GM21576 (cell line): ENCODE measurements at regions not wholly inside any gene's neighbourhood (a gene's known extent, or its start where the extent isn't known, plus 50 kb on each side); places are given as distances from the start of the nearest gene placed in this dataset.

Experiments used
- ATAC-seq: cut with Tn5 transposase; IDR thresholded peaks from one replicate; pipeline ENCODE4 v1.9.1; 2021; ENCODE audit warnings: mild to moderate bottlenecking, moderate library complexity; ENCODE audit not compliant: unreplicated experiment

- ATAC-seq, result no peak
Measured at GRCh38 chrX:137483554-137483953, 82.4 kb upstream of the ZIC3 start.

GRCh38 chrX:137482136-137482535 lies 83.8 kb upstream of the ZIC3 start:
- no peak for ATAC-seq

DNA sequence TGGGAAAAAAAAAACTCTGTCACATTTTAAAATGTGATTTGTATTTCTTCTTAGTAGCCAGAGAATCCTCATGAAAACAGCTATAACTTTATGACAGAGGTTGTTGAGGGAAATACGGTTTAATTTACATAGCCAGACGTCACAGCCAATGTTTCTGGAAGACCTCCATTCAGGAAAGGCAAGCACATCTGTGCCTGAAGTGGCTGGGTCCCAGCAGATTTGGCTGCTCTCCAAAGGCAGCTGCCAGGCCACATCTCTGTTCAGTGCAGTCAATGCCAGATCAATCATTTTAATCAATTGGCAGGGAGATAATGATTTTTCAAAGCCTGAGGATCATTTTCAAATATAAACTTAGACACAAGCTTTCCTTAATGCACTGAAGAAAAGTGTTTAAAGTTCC lies 86.5 kb upstream of the ZIC3 start:
- ATAC-seq, result no peak

DNA sequence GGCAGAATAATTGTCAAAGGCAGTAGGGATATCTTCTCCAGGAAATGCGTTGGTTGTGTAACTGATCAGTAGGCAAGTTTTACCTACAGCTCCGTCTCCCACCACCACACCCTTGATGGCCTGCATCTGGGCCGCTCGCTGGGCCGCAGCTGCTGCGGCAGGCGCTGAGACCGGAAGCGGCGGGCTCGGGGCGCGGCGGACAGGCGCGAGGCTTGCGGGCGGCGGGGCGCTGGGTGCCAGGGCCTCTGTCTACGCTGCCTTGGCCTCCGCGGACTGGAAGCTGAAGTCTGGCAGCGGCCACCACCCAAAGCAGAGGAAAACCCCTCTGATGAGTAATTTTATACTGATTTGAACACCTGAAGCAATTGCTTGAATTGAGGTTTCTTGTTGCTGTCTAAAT lies 124.2 kb upstream of the ZIC3 start:
- no peak for ATAC-seq

- no peak for ATAC-seq
Measured at GRCh38 chrX:137432609-137433008, 133.3 kb upstream of the ZIC3 start.

DNA sequence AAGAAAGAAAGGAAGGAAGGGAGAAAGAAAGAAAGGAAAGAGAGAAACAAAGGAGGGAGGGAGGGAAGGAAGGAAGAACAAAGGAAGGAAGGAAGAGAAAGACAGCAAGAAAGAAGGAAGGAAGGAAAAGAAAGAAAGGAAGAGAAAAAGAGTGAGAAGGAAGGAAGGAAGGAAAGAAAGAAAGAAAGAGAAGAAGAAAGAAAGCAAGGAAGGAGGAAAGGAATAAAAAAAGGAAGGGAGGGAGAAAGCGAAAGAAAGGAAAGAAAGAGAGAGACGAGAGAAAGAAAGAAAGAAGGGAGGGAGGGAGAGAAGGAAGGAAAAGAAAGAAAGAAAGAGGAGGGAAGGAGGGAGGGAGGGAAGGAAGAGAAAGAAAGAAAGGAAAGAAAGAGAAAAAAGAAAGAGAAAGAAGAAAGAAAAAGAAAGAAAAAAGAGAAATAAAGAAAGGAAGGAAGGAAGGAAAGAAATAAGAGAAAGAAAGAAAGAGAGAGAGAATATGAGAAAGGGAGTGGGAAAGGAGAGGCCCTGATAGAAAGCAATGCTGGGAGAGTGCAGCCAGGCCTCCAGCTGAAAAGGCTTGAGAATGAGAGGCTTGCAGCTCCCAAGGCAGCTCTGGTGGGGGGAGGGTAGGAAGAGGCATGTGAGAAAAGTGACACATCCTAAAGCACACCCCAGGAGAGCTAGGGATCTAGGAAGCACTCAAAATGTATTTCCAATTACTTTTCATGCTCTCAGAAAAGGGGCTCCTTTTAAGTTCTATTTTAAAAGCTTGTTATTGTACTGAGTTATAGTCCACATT lies 134.0 kb upstream of the ZIC3 start:
- ATAC-seq, result no peak

DNA sequence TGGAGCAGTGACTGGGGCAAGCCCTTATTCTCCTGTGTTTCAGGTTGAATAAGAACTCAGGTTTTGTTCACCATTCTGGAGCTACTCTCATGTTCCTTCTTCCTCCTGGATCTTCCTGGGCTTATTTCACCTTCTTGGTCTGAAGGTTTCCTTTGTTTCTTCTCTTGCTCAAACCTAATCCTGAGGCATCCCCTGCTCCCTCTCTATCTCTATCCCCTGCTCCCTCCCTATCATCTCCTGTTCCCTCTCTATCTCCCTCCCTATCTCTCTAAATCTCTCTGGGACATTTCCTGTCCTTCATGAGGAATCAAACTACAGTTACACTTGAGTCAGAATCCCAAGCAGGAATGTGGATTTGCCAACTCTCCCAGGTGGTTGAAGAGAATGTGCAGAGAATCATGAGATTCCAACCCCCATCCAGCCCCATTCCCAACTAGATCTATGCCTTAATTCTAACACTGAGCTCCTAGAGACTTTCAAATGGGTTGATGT lies 134.9 kb upstream of the ZIC3 start:
- ATAC-seq, result no peak

DNA sequence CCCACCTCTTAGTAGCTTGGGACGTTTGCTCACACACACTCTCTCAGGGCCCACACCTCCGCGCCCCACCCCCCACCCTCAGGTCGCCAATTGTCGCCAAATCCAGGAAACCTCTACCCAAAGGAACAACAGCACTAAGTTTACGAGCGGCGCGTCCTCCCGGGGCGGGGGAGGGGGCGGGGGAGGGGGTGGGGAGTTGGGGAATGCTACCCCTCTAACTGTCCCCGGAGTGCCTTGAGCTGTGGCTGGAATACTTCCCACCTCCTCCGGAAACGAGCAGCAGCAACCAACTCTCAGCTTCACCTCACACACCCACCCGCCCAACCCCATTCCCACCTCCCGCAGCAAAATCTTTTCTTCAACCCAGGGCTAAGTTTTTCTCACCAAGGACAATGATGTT lies 135.6 kb upstream of the ZIC3 start:
- no peak for ATAC-seq

GRCh38 chrX:137428766-137429591 lies 136.9 kb upstream of the ZIC3 start:
- ATAC-seq, result no peak

- no peak for ATAC-seq
Measured at GRCh38 chrX:137428221-137428661, 137.7 kb upstream of the ZIC3 start.

GRCh38 chrX:137427816-137428215 lies 138.1 kb upstream of the ZIC3 start:
- no peak for ATAC-seq

GRCh38 chrX:137427426-137427778 lies 138.5 kb upstream of the ZIC3 start:
- no peak for ATAC-seq

DNA sequence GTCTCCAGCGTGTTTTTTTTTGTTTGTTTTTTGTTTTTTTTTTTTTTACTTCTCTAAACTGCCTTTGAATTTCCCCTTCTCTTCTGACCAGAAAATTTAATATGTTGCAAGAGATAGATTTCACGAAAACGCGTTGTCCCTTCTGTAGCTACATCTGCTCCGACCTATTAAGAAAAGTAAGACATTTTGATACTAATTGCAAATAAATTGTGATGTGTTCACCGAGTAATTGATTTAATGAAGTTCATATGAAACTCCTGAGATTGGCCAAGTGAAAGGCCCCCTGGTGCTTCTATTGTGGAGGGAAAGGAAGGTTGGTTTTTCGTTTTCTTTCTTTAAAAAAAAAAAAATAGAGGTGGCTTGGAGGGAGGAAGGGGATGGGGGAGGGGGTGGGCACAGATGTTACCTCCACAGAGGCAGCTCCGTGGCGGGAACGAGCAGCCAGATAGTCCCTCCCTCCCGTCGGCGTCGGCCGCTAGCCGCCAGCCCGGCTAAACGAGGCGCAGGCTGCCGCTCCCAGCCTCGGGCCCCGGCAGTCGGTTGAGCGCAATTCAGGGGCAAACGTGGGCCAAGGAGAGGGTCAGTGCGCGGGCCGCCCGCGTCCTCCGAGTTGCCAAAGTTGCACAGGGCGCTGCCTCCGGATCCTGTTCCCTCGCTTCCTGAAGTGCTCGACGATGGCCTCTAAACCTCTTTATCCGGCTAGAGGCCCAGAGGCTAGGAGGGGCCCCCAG lies 139.1 kb upstream of the ZIC3 start:
- ATAC-seq, result no peak

DNA sequence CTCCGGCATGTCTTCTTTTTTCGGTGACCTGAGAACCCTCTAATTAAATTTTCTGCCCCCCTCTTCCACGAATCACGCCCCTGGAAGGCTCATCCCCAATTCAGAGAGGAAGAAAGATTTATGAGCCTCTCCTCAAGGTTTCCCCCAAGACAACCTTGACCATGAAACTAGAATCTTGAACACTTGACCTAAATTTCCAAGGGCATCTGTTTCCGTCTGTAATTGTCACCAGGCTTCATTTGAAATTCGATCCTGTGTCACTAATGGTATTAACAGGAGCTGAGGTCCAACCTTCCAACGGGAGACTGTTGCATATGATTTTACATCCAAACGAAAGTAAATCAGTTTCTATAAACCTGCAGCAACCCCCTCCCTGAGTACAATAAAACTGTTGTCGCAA lies 139.9 kb upstream of the ZIC3 start:
- no peak for ATAC-seq

DNA sequence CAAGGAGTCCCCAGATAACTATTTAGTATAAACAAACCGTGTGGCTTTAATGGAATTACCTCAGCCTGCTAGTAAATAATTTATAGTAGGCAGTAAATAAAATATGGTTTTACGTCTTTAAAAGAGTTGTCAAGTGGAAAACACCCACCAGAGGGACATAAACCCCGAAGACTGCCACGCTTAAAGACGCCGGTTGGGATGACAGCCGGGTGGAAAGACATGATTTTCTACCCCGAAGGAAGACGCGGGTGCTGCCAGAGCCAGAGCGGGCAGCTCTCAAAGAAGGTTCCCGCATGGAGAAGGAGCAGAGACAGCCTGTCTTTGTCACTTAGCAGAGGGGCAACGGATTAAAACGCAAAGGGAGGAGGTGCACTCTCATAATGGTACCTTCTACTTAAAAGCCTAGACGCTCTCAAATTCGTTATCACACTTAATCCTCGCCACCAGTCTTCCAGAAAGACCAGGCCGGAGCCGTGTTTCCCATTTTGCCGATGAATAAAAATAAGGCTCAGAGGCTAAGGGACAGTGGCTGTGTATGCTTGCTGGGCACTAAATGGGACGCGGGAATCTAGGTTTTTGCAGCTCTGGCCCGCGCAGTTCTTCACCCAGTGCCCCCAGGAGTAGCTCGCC lies 140.5 kb upstream of the ZIC3 start:
- no peak for ATAC-seq

GRCh38 chrX:137424679-137425078 lies 141.2 kb upstream of the ZIC3 start:
- no peak for ATAC-seq

DNA sequence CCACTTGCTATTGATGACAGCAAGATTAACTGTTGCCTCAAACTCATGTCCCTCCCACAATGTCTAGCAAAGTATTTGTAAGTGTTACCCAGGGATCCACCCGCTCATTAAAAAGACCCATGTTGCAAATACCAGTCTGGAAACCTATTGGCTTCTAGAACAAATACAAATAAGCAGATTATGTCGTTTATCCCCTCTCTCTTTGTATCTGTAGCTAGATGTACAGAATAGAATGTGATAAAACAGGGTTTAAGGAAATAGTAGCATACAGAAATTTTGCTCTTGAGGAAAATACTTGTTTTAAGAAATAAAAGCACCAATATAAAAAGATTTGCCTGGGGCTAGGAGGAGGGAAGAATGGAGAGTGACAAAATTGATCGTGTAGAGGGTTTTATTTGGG lies 142.7 kb upstream of the ZIC3 start:
- no peak for ATAC-seq

DNA sequence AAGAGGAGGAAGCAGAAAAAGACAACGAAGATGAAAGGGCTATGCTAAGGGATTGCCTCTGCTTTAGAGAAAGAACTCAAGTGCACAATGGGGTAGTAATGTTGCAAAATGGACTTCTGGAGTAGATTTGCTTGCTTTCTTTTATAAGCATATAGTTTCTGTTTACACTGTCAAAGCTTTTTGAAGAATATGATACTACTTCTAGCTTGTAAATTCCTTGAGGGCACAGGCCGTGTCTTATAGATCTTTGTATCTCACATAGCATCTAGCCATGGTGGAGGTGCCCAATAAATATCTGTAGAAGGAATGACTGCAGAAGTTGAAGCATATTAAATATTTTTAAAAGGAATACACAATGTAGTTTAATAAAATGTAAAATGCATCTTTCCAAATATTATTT lies 147.8 kb upstream of the ZIC3 start:
- no peak for ATAC-seq

- no peak for ATAC-seq
Measured at GRCh38 chrX:137413190-137413589, 152.7 kb upstream of the ZIC3 start.

- no peak for ATAC-seq
Measured at GRCh38 chrX:137405449-137406140, 160.3 kb upstream of the ZIC3 start.
